ENCODE measurements at regions not wholly inside any gene's neighbourhood (a gene's known extent, or its start where the extent isn't known, plus 50 kb on each side); places are given as distances from the start of the nearest gene placed in this dataset.

GRCh38 chr14:65261946-65262345 is 150.6 kb upstream of the FUT8 start:
- TF ChIP-seq POLR2A (IDR thresholded peaks at IDR 0.05) (no peak), CTCF (IDR thresholded peaks at IDR 0.05) (no peak)
